Spinal cord (tissue), 9 donors: ENCODE measurements at regions not wholly inside any gene's neighbourhood (a gene's known extent, or its start where the extent isn't known, plus 50 kb on each side); places are given as distances from the start of the nearest gene placed in this dataset.

Experiments
- DNase-seq, 6 donors: peaks; one replicate each; pipeline versions ENCODE4 v3.0.0 to v3.0.0-alpha.2; 2013 to 2015; ENCODE audit warnings: low spot score in 6 of 6, low read depth in 4 of 6
- H3K27ac ChIP-seq: one replicate; pipeline ENCODE4 v1.5.1; 2013; ENCODE audit warnings: low read depth, low read length, control low read depth
- H3K27me3 ChIP-seq: one replicate; pipeline ENCODE4 v1.6.1; 2013; ENCODE audit warnings: low read length; ENCODE audit not compliant: control insufficient read depth, insufficient read depth
- H3K36me3 ChIP-seq: one replicate; pipeline ENCODE4 v1.6.1; 2013; ENCODE audit warnings: low read length; ENCODE audit not compliant: control insufficient read depth, insufficient read depth
- H3K4me1 ChIP-seq: one replicate; pipeline ENCODE4 v1.6.1; 2013; ENCODE audit warnings: low read length; ENCODE audit not compliant: control insufficient read depth, insufficient read depth
- H3K4me3 ChIP-seq: one replicate; pipeline ENCODE4 v1.5.1; 2013; ENCODE audit warnings: low read depth, low read length, control low read depth
- H3K9me3 ChIP-seq: one replicate; pipeline ENCODE4 v1.6.1; 2013; ENCODE audit warnings: low read length; ENCODE audit not compliant: control insufficient read depth, insufficient read depth
- WGBS: methylation state at CpG from one replicate; pipeline ENCODE4 v1.1.5; 2013; ENCODE audit warnings: missing lambda C conversion rate; ENCODE audit not compliant: insufficient coverage; 5-methylcytosine and 5-hydroxymethylcytosine counted together
- donor health status: healthy.

DNA sequence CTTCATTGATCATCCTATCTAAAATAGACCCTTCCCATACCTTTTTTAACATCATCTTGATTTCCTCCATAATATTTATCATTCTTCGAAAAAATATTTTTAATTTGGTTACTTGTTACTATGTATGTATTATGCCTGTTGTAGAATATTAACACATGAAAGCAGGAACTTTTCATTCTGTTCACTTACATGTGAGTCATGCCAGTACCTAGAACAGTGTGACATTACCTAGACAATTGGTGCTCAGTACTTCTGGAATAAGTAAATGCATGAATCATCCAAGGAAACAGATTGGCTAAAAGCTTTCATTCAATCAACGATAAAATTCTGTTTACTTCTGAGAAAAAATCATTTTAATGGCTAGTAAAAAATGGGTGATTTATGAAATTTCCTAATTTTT lies 76.4 kb downstream of the CXXC4 start:
- Histone ChIP-seq H3K4me1 (no peaks in the 10 kb centered on the region), H3K9me3 (no peaks in the 10 kb centered on the region), H3K36me3 (no peaks in the 10 kb centered on the region), H3K4me3 (no peak overlapping the region), H3K27me3 (no peaks in the 10 kb centered on the region), H3K27ac (no peak overlapping the region)
- WGBS, result no CpG with 5 or more reads among the region's 2 CpGs
- DNase-seq, result no peak

DNA sequence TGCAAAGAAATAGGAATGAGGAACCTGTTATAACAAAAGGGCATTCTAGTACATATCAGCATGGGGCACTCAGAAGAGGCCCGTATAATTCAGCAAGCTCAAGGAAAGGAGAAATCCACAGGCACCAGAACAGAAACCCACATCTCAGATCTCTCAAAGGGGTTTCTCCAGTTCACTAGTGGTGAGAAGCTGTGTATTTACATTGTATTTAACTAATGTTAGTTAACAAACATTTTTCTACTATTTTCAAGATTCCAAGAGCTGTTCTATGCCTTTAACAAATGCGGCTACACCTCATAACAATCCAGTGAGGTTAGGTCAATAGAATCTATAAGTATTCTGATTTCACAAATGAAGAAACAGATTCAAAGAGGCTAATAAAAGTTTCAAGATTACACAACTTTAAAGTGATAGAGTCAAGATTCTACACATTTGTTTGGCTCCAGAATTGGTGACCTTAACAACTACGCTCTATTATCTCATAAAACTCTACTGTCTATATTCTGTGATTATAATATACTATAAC lies 77.3 kb downstream of the CXXC4 start:
- no CpG with 5 or more reads among the region's 3 CpGs for WGBS
- H3K36me3 ChIP-seq, result no peaks in the 10 kb centered on the region
- no peaks in the 10 kb centered on the region for H3K27me3 ChIP-seq
- no peak overlapping the region for H3K4me3 ChIP-seq
- no peak overlapping the region for H3K27ac ChIP-seq
- H3K9me3 ChIP-seq, result no peaks in the 10 kb centered on the region
- H3K4me1 ChIP-seq, result no peaks in the 10 kb centered on the region
- no peak for DNase-seq

GRCh38 chr4:104416725-104417356 lies 77.9 kb downstream of the CXXC4 start:
- Histone ChIP-seq H3K4me3 (no peak overlapping the region), H3K4me1 (no peaks in the 10 kb centered on the region), H3K9me3 (no peaks in the 10 kb centered on the region), H3K27ac (no peak overlapping the region), H3K36me3 (no peaks in the 10 kb centered on the region), H3K27me3 (no peaks in the 10 kb centered on the region)
- peak in 1 of 6 donors; percentile 16 for DNase-seq

DNA sequence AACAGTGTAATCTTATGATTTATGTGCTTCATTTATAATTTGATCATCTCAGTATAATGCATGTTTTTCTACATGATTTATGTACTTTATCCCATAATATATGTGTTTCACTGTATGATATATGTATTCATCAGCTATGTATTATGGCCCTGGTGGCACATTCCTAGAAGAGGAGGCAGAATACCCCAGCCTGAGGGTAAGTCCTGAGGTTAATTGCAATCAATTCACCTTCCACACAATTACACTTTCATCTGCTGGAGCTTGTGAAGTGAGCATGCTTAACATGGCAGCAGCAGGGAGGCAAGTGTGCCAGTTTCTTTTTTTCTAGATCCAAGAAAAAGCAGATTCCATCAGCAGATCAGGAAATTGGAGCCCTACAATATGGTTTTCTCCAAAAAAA lies 81.2 kb downstream of the CXXC4 start:
- Histone ChIP-seq H3K4me3 (no peak overlapping the region), H3K27me3 (no peaks in the 10 kb centered on the region), H3K4me1 (no peaks in the 10 kb centered on the region), H3K9me3 (no peaks in the 10 kb centered on the region), H3K27ac (no peak overlapping the region), H3K36me3 (no peaks in the 10 kb centered on the region)
- DNase-seq, result no peak

DNA sequence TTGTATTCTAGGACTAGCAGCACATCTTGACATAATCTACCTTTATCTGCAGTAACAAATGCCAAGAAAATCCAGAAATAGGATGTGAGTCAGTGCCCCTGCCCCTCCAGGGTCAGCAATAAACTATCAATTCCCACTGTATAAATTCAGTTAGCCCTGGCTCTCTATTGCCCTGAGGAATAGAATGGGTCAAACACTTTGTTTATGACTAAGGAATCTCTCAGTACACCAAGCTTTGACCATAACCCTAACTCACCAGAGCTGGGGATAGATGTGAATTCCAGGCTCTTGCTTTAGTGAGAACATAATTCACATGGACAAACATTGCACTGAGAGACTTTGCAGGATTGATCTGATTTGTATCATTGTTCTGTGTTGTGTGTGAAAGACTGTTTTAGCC lies 82.3 kb downstream of the CXXC4 start:
- no peaks in the 10 kb centered on the region for H3K27me3 ChIP-seq
- no peak for DNase-seq

GRCh38 chr4:104411502-104411901 lies 83.2 kb downstream of the CXXC4 start:
- no CpG with 5 or more reads among the region's 2 CpGs for WGBS
- Histone ChIP-seq H3K9me3 (no peaks in the 10 kb centered on the region), H3K27ac (no peak overlapping the region)

More for the DNA sequence above, 82.3 kb downstream of the CXXC4 start:
- Histone ChIP-seq H3K36me3 (no peaks in the 10 kb centered on the region), H3K9me3 (no peaks in the 10 kb centered on the region), H3K4me3 (no peak overlapping the region), H3K4me1 (no peaks in the 10 kb centered on the region), H3K27ac (no peak overlapping the region)

GRCh38 chr4:104408878-104409277 lies 85.8 kb downstream of the CXXC4 start:
- WGBS, result no CpG with 5 or more reads among the region's 2 CpGs

More at GRCh38 chr4:104411502-104411901, 83.2 kb downstream of the CXXC4 start:
- Histone ChIP-seq H3K36me3 (no peaks in the 10 kb centered on the region), H3K4me1 (no peaks in the 10 kb centered on the region), H3K4me3 (no peak overlapping the region), H3K27me3 (no peaks in the 10 kb centered on the region)
- peak in 1 of 6 donors; percentile 47 for DNase-seq

DNA sequence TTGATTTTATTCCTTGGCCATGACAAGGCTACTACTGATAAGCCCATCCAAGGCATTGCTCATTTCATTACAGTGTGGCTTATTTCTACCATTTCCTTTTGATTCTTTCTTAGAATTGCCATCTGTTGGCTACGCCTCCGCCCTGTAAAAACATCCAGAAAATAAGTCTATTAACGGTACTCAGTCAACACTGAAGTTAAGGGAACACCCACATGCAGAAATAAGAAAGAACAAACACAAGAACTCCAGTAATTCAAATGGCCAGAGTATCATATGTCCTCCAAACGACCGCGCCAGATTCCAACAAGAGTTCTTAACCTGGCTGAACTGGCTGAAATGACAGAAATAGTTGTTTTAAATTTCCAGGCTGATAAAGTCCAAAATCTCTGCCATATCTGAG lies 90.3 kb downstream of the CXXC4 start:
- H3K36me3 ChIP-seq, result no peaks in the 10 kb centered on the region
- no peak overlapping the region for H3K27ac ChIP-seq
- no peaks in the 10 kb centered on the region for H3K4me1 ChIP-seq
- DNase-seq, result no peak
- H3K9me3 ChIP-seq, result peaks cover 2% of the 10 kb centered on the region
- 60% methylated on average over 2 of the region's 6 CpGs for WGBS
- no peaks in the 10 kb centered on the region for H3K27me3 ChIP-seq
- H3K4me3 ChIP-seq, result no peak overlapping the region

More at GRCh38 chr4:104408878-104409277, 85.8 kb downstream of the CXXC4 start:
- Histone ChIP-seq H3K9me3 (no peaks in the 10 kb centered on the region), H3K36me3 (no peaks in the 10 kb centered on the region), H3K27me3 (no peaks in the 10 kb centered on the region), H3K4me1 (no peaks in the 10 kb centered on the region), H3K27ac (no peak overlapping the region), H3K4me3 (no peak overlapping the region)
- peak in 1 of 6 donors; percentile 40 for DNase-seq

GRCh38 chr4:104395168-104395614 lies 99.5 kb downstream of the CXXC4 start:
- Histone ChIP-seq H3K27me3 (no peaks in the 10 kb centered on the region), H3K36me3 (no peaks in the 10 kb centered on the region), H3K4me1 (no peaks in the 10 kb centered on the region), H3K4me3 (no peak overlapping the region), H3K27ac (no peak overlapping the region), H3K9me3 (no peaks in the 10 kb centered on the region)
- 25% methylated on average over 2 of the region's 5 CpGs for WGBS
- peak in 2 of 6 donors; percentile 12 to 69 for DNase-seq

DNA sequence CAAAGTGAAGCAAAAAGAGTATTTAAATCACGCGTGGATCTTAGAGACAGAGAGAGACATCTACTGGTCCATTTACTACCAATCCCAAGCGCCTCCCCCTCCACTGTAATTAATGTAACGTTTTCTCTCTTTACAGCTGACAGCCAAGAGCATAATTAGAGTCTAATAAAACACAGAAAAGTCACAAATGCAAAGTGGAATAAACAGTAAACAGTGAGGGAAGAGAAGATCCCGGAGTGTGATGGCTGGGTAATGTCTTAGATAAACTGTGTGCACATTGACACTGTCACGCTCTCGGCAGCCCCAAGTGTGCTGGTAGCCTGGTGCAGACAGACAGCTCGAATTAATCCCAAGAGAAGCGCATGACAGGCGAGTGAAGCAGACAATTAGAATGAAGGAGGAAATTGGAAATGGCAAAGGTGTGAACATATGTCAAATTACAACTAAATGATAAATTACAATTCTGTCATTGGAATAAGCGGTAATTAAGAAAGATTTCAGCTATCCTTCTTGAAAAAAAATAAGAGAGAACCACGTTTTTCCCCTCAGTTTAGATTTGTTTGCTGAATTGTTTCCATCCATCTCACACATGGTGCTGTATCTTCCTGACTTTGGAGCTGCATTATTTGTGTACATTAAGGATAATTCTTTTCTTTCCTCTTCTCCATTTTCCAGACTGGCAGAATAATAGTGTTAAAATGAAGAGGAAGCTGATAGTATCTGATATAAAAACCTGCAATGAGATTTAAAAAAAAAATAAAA lies 100.1 kb downstream of the CXXC4 start:
- 0% methylated on average over 3 of the region's 12 CpGs for WGBS
- no peaks in the 10 kb centered on the region for H3K36me3 ChIP-seq
- no peaks in the 10 kb centered on the region for H3K9me3 ChIP-seq
- H3K4me1 ChIP-seq, result no peaks in the 10 kb centered on the region
- no peaks in the 10 kb centered on the region for H3K27me3 ChIP-seq
- H3K4me3 ChIP-seq, result peak overlapping the region; percentile 17
- DNase-seq, result peak; percentile 12 to 86 (median 40)
- H3K27ac ChIP-seq, result no peak overlapping the region
